Vagina (tissue), 2 donors: ENCODE measurements at regions not wholly inside any gene's neighbourhood (a gene's known extent, or its start where the extent isn't known, plus 50 kb on each side); places are given as distances from the start of the nearest gene placed in this dataset.

Source experiments
- POLR2A ChIP-seq, 2 donors: fragments of 450-650 bp; IDR thresholded peaks; one replicate each; pipeline ENCODE4 v1.6.1; 2017; ENCODE audit warnings: antibody characterized with exemption in 2 of 2, mild to moderate bottlenecking in 2 of 2, moderate library complexity in 2 of 2
- TF ChIP-seq, protein P1 (sequence below), 3 experiments: fragments of 450-650 bp in 2 of 3; fragments of 200-600 bp in 1 of 3; sonication (generic) in 1 of 3; IDR thresholded peaks; one replicate each; pipeline ENCODE4 v1.5.1; 2017 to 2019; ENCODE audit warnings: antibody characterized with exemption in 3 of 3, mild to moderate bottlenecking in 2 of 3, moderate library complexity in 2 of 3

DNA sequence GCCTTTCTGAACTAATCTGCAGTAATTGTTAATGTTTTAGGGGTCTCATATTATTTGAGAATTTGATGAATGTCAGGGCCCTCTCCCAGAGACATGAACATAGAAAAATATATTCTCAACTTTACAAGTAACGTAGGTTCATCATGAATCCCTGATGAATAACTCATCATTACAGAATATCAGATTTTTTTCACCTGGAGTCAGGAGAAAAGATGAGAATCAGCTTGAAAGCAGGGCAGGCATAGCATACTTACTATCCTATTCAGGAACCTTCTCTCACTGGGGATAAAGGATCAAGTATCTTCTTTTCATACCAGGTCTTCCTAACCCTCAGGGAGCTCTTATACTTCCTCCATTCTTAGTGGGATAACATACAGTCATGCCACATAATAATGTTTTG is 552.6 kb upstream of the TBL1XR1 start:
- TF ChIP-seq, protein P1, sequence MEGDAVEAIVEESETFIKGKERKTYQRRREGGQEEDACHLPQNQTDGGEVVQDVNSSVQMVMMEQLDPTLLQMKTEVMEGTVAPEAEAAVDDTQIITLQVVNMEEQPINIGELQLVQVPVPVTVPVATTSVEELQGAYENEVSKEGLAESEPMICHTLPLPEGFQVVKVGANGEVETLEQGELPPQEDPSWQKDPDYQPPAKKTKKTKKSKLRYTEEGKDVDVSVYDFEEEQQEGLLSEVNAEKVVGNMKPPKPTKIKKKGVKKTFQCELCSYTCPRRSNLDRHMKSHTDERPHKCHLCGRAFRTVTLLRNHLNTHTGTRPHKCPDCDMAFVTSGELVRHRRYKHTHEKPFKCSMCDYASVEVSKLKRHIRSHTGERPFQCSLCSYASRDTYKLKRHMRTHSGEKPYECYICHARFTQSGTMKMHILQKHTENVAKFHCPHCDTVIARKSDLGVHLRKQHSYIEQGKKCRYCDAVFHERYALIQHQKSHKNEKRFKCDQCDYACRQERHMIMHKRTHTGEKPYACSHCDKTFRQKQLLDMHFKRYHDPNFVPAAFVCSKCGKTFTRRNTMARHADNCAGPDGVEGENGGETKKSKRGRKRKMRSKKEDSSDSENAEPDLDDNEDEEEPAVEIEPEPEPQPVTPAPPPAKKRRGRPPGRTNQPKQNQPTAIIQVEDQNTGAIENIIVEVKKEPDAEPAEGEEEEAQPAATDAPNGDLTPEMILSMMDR (IDR thresholded peaks at IDR 0.05), result no peak
- TF ChIP-seq POLR2A (IDR thresholded peaks at IDR 0.05), result no peak
